Loucy (cell line): ENCODE measurements at regions not wholly inside any gene's neighbourhood (a gene's known extent, or its start where the extent isn't known, plus 50 kb on each side); places are given as distances from the start of the nearest gene placed in this dataset.

Source experiments
- EZH2phosphoT487 ChIP-seq: fragments of 200-600 bp; IDR thresholded peaks from 2 replicates; pipeline ENCODE4 v1.6.1; 2018; ENCODE audit warnings: antibody characterized with exemption, mild to moderate bottlenecking, moderate library complexity, borderline replicate concordance
- TF ChIP-seq, protein P1 (sequence below): fragments of 200-600 bp; sonication (generic); conservative IDR thresholded peaks from 2 replicates; pipeline ENCODE4 v1.5.1; 2014; ENCODE audit warnings: mild to moderate bottlenecking, antibody characterized with exemption, low read length

DNA sequence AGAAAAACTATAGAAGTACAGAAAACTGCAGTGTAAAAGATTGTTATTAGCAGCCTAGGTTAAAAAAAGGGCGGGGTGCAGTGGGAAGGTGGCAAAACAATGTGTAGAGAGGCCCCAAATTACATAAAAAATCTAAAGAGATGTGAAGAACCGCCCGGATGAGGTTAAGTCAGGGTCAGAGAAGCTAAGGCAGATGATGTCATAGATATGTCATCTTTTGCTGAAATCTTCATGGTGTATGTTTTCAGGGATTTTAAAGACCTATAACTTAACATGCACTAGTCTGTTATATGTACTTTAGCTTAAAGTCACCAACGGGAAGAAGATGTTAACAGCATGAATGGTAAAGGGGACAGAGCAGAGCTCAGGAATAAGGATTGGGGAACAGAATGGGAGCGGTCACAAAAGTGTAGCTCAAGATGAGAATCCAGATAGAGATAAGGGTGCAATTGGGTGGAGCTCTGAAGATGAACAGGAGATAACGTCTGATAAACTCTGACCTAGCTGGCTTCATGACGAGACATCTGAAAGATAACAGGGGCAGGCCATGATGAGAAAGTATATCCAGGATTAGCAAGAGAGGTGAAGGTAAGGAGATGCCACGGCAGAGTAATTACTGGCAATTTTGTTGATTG, 83.4 kb downstream of the TFAP2A start:
- TF ChIP-seq, protein P1, sequence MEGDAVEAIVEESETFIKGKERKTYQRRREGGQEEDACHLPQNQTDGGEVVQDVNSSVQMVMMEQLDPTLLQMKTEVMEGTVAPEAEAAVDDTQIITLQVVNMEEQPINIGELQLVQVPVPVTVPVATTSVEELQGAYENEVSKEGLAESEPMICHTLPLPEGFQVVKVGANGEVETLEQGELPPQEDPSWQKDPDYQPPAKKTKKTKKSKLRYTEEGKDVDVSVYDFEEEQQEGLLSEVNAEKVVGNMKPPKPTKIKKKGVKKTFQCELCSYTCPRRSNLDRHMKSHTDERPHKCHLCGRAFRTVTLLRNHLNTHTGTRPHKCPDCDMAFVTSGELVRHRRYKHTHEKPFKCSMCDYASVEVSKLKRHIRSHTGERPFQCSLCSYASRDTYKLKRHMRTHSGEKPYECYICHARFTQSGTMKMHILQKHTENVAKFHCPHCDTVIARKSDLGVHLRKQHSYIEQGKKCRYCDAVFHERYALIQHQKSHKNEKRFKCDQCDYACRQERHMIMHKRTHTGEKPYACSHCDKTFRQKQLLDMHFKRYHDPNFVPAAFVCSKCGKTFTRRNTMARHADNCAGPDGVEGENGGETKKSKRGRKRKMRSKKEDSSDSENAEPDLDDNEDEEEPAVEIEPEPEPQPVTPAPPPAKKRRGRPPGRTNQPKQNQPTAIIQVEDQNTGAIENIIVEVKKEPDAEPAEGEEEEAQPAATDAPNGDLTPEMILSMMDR = no peak
- TF ChIP-seq EZH2phosphoT487 = no peak
